Chondrocyte (in vitro differentiated cells): ENCODE measurements at regions not wholly inside any gene's neighbourhood (a gene's known extent, or its start where the extent isn't known, plus 50 kb on each side); places are given as distances from the start of the nearest gene placed in this dataset.
"Not testable (repeated sequence)": the region's sequence is repeated elsewhere in the genome, so short reads cannot be mapped to it uniquely, and the experiment has no call there.

Source experiments
- DNase-seq: peaks from one replicate; pipeline ENCODE4 v3.0.0; 2021; ENCODE audit warnings: mixed read lengths, low spot score
- H3K27ac Mint-ChIP-seq: one replicate; pipeline ENCODE4 v1.8.0; 2021; ENCODE audit warnings: mild to moderate bottlenecking, moderate library complexity, mixed read lengths; ENCODE audit not compliant: unreplicated experiment
- H3K27me3 Mint-ChIP-seq: 2 replicates; pipeline ENCODE4 v1.8.0; 2021; ENCODE audit warnings: low read depth, mixed read lengths
- H3K36me3 Mint-ChIP-seq: 2 replicates; pipeline ENCODE4 v1.8.0; 2021; ENCODE audit warnings: low read depth, mixed read lengths
- H3K4me1 Mint-ChIP-seq: 2 replicates; pipeline ENCODE4 v1.8.0; 2021; ENCODE audit warnings: low read depth, mild to moderate bottlenecking, mixed read lengths
- H3K4me3 Mint-ChIP-seq: one replicate; pipeline ENCODE4 v1.8.0; 2021; ENCODE audit warnings: mild to moderate bottlenecking, moderate library complexity, mixed read lengths; ENCODE audit not compliant: unreplicated experiment
- H3K9me3 Mint-ChIP-seq: 2 replicates; pipeline ENCODE4 v1.8.0; 2021; ENCODE audit warnings: low read depth, mixed read lengths
- TF ChIP-seq, protein P1 (sequence below): fragments of 200-600 bp; sonication (generic); IDR thresholded peaks from 2 replicates; pipeline ENCODE4 v1.5.0; 2021; ENCODE audit warnings: antibody characterized with exemption, mild to moderate bottlenecking, moderate library complexity

DNA sequence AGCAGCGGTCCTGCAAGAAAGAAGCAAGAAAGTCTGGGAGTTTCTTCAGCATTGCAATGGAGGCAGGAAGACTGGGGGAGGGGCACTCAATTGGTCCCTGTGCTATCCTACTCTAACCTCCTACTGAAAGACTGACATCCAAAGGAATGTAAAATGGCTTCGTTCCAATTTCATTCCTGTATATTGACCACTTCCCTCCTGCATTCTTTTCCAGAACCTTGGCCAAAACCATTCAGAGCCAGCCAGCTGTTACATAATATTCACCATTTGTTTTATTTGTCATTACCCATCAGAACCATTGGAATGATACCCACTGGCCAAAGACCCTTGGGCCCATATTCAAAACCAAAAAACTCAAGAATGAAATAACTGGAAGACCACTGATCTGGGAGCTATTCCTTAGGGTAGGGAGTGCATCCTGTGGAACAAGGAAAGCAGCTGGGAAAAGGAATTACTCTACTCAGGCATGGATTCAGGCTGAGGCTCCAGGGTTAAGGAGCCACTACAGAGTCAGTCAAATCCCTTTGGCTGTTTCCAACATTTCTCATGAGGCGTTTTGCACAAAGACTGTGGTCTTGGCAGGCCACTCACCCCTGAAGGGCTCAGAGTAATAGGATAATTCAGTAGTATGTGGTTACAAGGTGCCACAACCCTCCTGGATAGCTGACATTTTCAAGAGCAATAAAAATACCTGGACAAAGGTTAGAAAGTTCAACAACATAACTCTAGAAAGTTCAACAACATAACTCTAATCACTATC is 148.7 kb upstream of the SLC1A3 start:
- no peaks in the 10 kb centered on the region for H3K36me3 Mint-ChIP-seq
- TF ChIP-seq, protein P1, sequence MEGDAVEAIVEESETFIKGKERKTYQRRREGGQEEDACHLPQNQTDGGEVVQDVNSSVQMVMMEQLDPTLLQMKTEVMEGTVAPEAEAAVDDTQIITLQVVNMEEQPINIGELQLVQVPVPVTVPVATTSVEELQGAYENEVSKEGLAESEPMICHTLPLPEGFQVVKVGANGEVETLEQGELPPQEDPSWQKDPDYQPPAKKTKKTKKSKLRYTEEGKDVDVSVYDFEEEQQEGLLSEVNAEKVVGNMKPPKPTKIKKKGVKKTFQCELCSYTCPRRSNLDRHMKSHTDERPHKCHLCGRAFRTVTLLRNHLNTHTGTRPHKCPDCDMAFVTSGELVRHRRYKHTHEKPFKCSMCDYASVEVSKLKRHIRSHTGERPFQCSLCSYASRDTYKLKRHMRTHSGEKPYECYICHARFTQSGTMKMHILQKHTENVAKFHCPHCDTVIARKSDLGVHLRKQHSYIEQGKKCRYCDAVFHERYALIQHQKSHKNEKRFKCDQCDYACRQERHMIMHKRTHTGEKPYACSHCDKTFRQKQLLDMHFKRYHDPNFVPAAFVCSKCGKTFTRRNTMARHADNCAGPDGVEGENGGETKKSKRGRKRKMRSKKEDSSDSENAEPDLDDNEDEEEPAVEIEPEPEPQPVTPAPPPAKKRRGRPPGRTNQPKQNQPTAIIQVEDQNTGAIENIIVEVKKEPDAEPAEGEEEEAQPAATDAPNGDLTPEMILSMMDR = no peak
- H3K4me1 Mint-ChIP-seq = peaks cover 9% of the 10 kb centered on the region
- no peaks in the 10 kb centered on the region for H3K9me3 Mint-ChIP-seq
- no peak overlapping the region for H3K4me3 Mint-ChIP-seq
- H3K27ac Mint-ChIP-seq = no peak overlapping the region
- peaks cover 6% of the 10 kb centered on the region for H3K27me3 Mint-ChIP-seq
- DNase-seq = no peak

DNA sequence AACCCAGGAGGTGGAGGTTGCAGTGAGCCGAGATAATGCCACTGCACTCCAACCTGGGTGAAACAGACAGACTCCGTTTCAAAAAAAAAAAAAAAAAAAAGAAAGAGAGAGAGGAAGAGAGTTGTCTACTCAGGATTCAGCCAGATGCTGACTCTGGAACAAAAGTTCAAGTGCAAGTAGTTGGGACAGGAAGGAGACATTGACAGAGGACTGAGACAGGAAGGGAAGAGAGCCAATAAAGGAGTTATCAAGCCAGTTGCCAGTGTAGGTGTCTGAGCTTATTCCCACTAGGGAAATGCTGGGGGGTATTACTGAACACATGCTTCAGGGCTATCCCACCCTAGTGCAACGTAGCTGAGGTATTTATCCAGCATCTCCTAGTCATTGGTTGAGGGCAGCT is 147.7 kb upstream of the SLC1A3 start:
- Mint-ChIP-seq H3K4me3 (no peak overlapping the region), H3K9me3 (no peaks in the 10 kb centered on the region), H3K36me3 (no peaks in the 10 kb centered on the region), H3K27ac (no peak overlapping the region), H3K27me3 (peaks cover 11% of the 10 kb centered on the region), H3K4me1 (peaks cover 9% of the 10 kb centered on the region)
- TF ChIP-seq, protein P1 = no peak
- no peak for DNase-seq

DNA sequence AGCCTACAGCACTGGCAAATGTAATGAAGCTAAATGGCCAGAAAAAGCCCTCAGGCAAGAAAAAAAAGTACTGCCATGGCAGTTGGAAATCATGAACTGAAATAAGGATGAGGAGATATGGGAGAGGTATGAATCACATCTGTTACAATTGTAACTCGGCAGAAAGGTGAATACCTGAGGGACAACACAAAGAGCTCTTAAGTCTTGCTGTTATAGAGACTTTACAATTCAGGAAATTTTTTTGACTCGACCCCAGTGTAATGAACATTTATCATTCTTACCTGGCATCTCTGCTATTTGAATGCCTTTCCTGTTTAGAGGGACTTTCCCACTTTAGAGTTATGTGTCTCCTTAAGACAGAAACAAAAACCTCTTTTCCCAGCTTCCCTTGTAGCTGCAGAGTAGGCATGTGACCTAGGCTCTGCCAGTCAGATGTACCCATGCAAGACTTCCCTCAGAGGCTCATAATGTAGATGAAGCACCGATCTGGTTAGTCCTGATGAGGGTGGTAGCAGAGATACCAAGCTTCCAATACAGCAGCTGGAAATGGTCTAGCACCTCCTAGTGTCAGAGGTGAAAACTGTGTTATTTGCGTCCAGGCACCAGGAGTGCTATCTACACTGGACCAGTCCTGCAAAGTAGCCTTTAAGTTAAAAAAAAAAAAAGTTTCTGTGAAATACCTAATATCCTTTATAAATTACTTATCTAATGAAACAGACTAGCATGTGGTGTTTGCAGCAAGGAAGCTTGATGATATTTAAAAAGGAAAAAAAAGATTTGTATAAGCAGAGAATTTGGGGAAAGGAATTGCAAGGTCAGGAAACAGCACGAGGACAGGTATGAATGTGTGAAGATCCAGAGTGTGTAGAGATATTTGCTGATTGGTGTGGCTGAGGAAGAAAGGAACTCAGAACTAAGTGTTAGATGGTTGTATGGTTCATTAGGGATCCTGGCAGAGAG is 146.9 kb upstream of the SLC1A3 start:
- Mint-ChIP-seq H3K27ac (no peak overlapping the region), H3K36me3 (no peaks in the 10 kb centered on the region), H3K9me3 (no peaks in the 10 kb centered on the region), H3K27me3 (peaks cover 12% of the 10 kb centered on the region), H3K4me3 (no peak overlapping the region), H3K4me1 (peaks cover 9% of the 10 kb centered on the region)
- TF ChIP-seq, protein P1 = peak; percentile 47
- DNase-seq = no peak

DNA sequence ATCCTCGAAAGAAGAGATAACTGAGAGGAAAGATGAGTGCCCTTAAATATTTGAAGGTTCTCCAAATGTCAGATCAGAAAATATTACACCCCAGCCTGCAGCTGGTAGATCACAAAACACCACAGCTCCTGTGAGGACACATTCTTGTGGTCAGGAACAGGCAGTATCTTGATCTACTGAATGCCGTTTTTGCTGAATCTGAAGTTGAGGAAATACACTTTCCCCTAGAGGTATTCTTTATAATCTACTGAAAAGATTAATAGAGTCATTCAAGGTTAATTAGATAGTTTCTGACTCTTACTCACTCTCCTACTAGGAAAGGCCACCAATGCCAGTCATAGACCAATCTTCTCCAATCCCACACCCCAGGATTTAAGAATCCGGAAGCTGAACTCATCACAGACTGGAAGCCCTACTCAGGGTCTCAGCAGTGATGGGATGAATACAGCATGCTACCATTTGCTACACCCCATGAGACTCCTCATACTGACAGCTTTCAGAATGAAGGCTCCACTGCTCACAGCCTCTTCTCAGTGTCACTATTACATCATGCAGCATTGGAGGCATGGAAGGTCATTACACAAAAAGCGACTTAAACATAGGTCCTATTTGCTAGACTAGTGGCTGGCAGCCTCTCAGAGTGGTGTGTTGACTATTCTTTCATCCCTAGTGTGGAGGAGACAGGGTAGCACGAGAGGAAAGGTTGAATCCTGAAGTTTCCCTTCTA is 143.9 kb upstream of the SLC1A3 start:
- DNase-seq = no peak
- Mint-ChIP-seq H3K27me3 (peaks cover 18% of the 10 kb centered on the region), H3K27ac (no peak overlapping the region), H3K4me3 (no peak overlapping the region), H3K9me3 (no peaks in the 10 kb centered on the region), H3K36me3 (no peaks in the 10 kb centered on the region), H3K4me1 (peaks cover 3% of the 10 kb centered on the region)
- TF ChIP-seq, protein P1 = no peak

DNA sequence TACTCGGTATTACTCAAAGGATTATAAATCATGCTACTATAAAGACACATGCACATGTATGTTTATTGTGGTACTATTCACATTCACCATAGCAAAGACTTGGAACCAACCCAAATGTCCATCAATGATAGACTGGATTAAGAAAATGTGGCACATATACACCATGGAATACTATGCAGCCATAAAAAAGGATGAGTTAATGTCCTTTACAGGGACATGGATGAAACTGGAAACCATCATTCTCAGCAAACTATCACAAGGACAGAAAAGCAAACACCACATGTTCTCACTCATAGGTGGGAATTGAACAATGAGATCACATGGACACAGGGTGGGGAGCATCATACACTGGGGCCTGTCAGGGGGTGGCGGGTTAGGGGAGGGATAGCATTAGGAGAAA is 130.5 kb upstream of the SLC1A3 start:
- not testable (repeated sequence) for H3K9me3 Mint-ChIP-seq, H3K36me3 Mint-ChIP-seq, H3K27ac Mint-ChIP-seq, DNase-seq, H3K4me3 Mint-ChIP-seq, H3K27me3 Mint-ChIP-seq, H3K4me1 Mint-ChIP-seq
